ENCODE measurements at regions not wholly inside any gene's neighbourhood (a gene's known extent, or its start where the extent isn't known, plus 50 kb on each side); places are given as distances from the start of the nearest gene placed in this dataset.
"Not testable (repeated sequence)": the region's sequence is repeated elsewhere in the genome, so short reads cannot be mapped to it uniquely, and the experiment has no call there.

- no peaks in the 10 kb centered on the region for H3K9me3 ChIP-seq
Observed at GRCh38 chr5:167940911-167941310, 350.5 kb upstream of the WWC1 start.

GRCh38 chr5:167941556-167941955 lies 349.9 kb upstream of the WWC1 start:
- H3K36me3 ChIP-seq; H3K4me3 ChIP-seq; H3K9me3 ChIP-seq; H3K27ac ChIP-seq; DNase-seq; intact Hi-C loops (cut with DNase I; ENCODE audit: low total_unique reads); H3K27me3 ChIP-seq (replicated peaks in 1 of 7); H3K4me1 ChIP-seq: not testable (repeated sequence)
- WGBS, 5 donors = 62 to 69% (median 66%) methylated on average over 2 of the region's 2 CpGs

More at GRCh38 chr5:167940911-167941310, 350.5 kb upstream of the WWC1 start:
- TF ChIP-seq, protein P1, sequence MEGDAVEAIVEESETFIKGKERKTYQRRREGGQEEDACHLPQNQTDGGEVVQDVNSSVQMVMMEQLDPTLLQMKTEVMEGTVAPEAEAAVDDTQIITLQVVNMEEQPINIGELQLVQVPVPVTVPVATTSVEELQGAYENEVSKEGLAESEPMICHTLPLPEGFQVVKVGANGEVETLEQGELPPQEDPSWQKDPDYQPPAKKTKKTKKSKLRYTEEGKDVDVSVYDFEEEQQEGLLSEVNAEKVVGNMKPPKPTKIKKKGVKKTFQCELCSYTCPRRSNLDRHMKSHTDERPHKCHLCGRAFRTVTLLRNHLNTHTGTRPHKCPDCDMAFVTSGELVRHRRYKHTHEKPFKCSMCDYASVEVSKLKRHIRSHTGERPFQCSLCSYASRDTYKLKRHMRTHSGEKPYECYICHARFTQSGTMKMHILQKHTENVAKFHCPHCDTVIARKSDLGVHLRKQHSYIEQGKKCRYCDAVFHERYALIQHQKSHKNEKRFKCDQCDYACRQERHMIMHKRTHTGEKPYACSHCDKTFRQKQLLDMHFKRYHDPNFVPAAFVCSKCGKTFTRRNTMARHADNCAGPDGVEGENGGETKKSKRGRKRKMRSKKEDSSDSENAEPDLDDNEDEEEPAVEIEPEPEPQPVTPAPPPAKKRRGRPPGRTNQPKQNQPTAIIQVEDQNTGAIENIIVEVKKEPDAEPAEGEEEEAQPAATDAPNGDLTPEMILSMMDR (IDR thresholded peaks at IDR 0.05 in 8 of 11, conservative IDR thresholded peaks at IDR 0.05 in 3 of 11) = no peak
- TF ChIP-seq POLR2AphosphoS5 (IDR thresholded peaks at IDR 0.05) (no peak), POLR2A (IDR thresholded peaks at IDR 0.05) (no peak)
- Histone ChIP-seq H3K27me3 (replicated peaks in 1 of 7) (no peaks in the 10 kb centered on the region), H3K4me1 (no peaks in the 10 kb centered on the region), H3K36me3 (no peaks in the 10 kb centered on the region), H3K4me3 (no peak overlapping the region), H3K27ac (no peak overlapping the region)
- no peak for DNase-seq
- 75 to 92% (median 79%) methylated on average over 3 of the region's 3 CpGs for WGBS, 5 donors
- intact Hi-C loops (cut with DNase I; ENCODE audit: low total_unique reads) = no loop called here

DNA sequence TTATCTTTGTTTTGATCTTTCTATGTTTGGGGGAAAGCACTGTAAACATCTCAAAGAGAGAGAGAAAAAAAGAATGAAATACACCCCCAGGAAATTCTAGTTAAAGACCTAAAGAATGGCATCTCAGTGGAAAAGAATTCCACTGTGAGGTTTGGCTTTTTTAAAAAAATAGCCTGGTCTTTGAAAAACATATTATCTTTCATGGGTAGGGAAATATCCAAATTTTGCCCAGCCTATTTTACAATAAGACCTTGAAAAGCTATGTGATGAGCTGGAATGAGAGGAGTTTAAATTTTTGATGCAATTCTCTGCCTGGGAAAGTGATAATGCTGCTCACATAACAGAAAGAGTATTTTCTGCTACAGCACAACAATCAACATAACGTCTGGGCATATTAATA lies 348.1 kb upstream of the WWC1 start:
- no peaks in the 10 kb centered on the region for H3K27me3 ChIP-seq (replicated peaks in 1 of 7)
- intact Hi-C loops (cut with DNase I; ENCODE audit: low total_unique reads) = no loop called here
- no peaks in the 10 kb centered on the region for H3K9me3 ChIP-seq
- no peak overlapping the region for H3K27ac ChIP-seq
- no peaks in the 10 kb centered on the region for H3K4me1 ChIP-seq
- DNase-seq = no peak
- 48 to 84% (median 69%) methylated on average over 1 of the region's 1 CpG for WGBS, 5 donors
- no peak overlapping the region for H3K4me3 ChIP-seq
- TF ChIP-seq POLR2A (IDR thresholded peaks at IDR 0.05) (no peak), POLR2AphosphoS5 (IDR thresholded peaks at IDR 0.05) (no peak)
- TF ChIP-seq, protein P1 (IDR thresholded peaks at IDR 0.05 in 8 of 11, conservative IDR thresholded peaks at IDR 0.05 in 3 of 11) = no peak
- no peaks in the 10 kb centered on the region for H3K36me3 ChIP-seq

DNA sequence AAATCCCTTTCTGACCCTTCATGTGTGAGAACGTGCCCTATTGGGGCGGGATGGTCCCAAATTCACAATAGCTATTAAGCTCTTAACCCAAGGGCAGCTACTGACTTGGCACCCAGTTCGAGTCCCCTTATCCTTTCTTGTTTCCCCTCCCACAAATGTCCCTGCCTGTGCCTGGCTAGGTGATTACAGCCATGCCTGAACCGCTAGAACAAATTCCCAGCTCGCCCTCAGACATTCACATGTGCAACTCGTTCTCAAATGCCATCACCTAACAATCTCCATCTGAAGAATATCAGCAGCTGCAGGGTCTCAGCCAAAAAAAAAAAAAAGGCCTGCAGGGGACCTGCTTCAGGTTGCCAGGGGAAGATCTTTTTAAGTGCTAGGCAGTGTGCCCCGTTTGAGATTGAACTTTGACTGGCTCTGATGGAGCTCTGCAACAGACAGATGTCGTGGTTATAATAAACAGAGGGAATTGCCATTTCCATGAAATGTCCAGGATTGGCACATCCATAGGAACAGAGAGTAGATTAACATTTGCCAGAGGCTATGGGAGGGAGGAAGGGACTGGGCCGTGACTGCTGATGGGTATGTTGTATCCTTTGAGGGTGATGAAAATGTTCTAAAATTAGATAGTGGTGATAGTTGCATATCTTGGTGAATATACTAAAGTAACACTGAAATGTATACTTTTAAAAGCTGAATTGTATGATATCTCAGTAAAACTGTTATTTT lies 347.2 kb upstream of the WWC1 start:
- no peaks in the 10 kb centered on the region for H3K9me3 ChIP-seq
- no peaks in the 10 kb centered on the region for H3K36me3 ChIP-seq
- no peak overlapping the region for H3K4me3 ChIP-seq
- intact Hi-C loops (cut with DNase I; ENCODE audit: low total_unique reads) = no loop called here
- no peak for DNase-seq
- 69 to 86% (median 77%) methylated on average over 9 of the region's 9 CpGs for WGBS, 5 donors
- H3K27ac ChIP-seq = no peak overlapping the region
- H3K4me1 ChIP-seq = no peaks in the 10 kb centered on the region
- H3K27me3 ChIP-seq (replicated peaks in 1 of 7) = no peaks in the 10 kb centered on the region
- TF ChIP-seq POLR2A (IDR thresholded peaks at IDR 0.05) (no peak), POLR2AphosphoS5 (IDR thresholded peaks at IDR 0.05) (no peak)
- TF ChIP-seq, protein P1 (IDR thresholded peaks at IDR 0.05 in 8 of 11, conservative IDR thresholded peaks at IDR 0.05 in 3 of 11) = no peak
